Endothelial cell of umbilical vein (primary cell): ENCODE measurements at regions not wholly inside any gene's neighbourhood (a gene's known extent, or its start where the extent isn't known, plus 50 kb on each side); places are given as distances from the start of the nearest gene placed in this dataset.

Source experiments
- BruUV-seq: library from RNA; stranded (reverse); fragments of 400-500 nt; replicated peaks from 2 replicates; lab custom pipeline; 2021; lab: Mats Ljungman, UMichigan
- CTCF ChIA-PET: fragments of 300-600, 350-600 bp; sonication (Branson Sonifier 250); formaldehyde crosslinking; loops from one replicate; lab custom pipeline; 2021; ENCODE audit warnings: antibody characterized with exemption, inconsistent platforms; lab: Charles Lee
- POLR2A ChIA-PET: fragments of 300-600, 350-600 bp; sonication (Branson Sonifier 250); formaldehyde crosslinking; loops from one replicate; lab custom pipeline; 2021; ENCODE audit warnings: antibody characterized with exemption, inconsistent platforms; lab: Charles Lee
- DNase-seq: peaks from one replicate; pipeline ENCODE4 v3.0.0-alpha.2; 2011; ENCODE audit warnings: low read depth, low spot score
- FAIRE-seq: peaks from 2 replicates; lab custom pipeline; 2011; peaks lifted over from hg19 to GRCh38; lab: Jason Lieb, UNC
- H2AFZ ChIP-seq: 2 replicates; pipeline ENCODE4 v1.6.0; 2012; ENCODE audit warnings: low read depth, low read length, control low read depth, inconsistent platforms
- H3K27ac ChIP-seq: 2 replicates; pipeline ENCODE4 v1.5.1; 2011; ENCODE audit warnings: low read depth, mild to moderate bottlenecking, control low read depth, low read length, moderate library complexity; ENCODE audit not compliant: insufficient read depth
- H3K27me3 ChIP-seq, 2 experiments: 2 replicates each; pipeline versions ENCODE4 v1.6.0 to v1.6.1; 2011; ENCODE audit warnings: low read length in 2 of 2, mixed read lengths in 1 of 2; ENCODE audit not compliant: control insufficient read depth in 2 of 2, insufficient read depth in 2 of 2
- H3K36me3 ChIP-seq, 2 experiments: 2 replicates in 1 of 2; 3 replicates in 1 of 2; pipeline ENCODE4 v1.5.1; 2011; ENCODE audit warnings: low read length in 2 of 2, mild to moderate bottlenecking in 1 of 2, moderate library complexity in 1 of 2; ENCODE audit not compliant: control insufficient read depth in 2 of 2, insufficient read depth in 2 of 2; ENCODE audit errors: extremely low read depth in 1 of 2
- H3K4me1 ChIP-seq: 3 replicates; pipeline ENCODE4 v1.5.1; 2011; ENCODE audit warnings: mild to moderate bottlenecking, low read length; ENCODE audit not compliant: control insufficient read depth, insufficient read depth; ENCODE audit errors: extremely low read depth
- H3K4me2 ChIP-seq: 2 replicates; pipeline ENCODE4 v1.6.1; 2011; ENCODE audit warnings: low read length, control low read depth, mixed read lengths; ENCODE audit not compliant: insufficient read depth
- H3K4me3 ChIP-seq, 3 experiments: fragments of 200-600 bp in 1 of 3; sonication (generic), shearing (Covaris generic) in 1 of 3; replicated peaks in 1 of 3; 2 replicates each; pipeline ENCODE4 v1.5.1; 2011 to 2016; ENCODE audit warnings: control low read depth in 3 of 3, low read length in 3 of 3, mild to moderate bottlenecking in 2 of 3, inconsistent platforms in 1 of 3, low read depth in 1 of 3, moderate library complexity in 1 of 3; ENCODE audit not compliant: insufficient read depth in 1 of 3
- H3K79me2 ChIP-seq: 2 replicates; pipeline ENCODE4 v1.6.0; 2012; ENCODE audit warnings: low read length, inconsistent platforms; ENCODE audit not compliant: control insufficient read depth, insufficient read depth
- H3K9ac ChIP-seq: replicated peaks from 2 replicates; pipeline ENCODE3; 2011; ENCODE audit warnings: low read length, control low read depth; ENCODE audit not compliant: insufficient read depth; ENCODE audit errors: extremely low read depth
- H3K9me1 ChIP-seq: replicated peaks from 3 replicates; pipeline ENCODE4 v1.6.0; 2011; ENCODE audit warnings: mild to moderate bottlenecking, low read length; ENCODE audit not compliant: control insufficient read depth, insufficient read depth; ENCODE audit errors: extremely low read depth
- H3K9me3 ChIP-seq: replicated peaks from 2 replicates; pipeline ENCODE4 v1.5.1; 2012; ENCODE audit warnings: low read length, inconsistent platforms; ENCODE audit not compliant: control insufficient read depth, insufficient read depth
- H4K20me1 ChIP-seq: replicated peaks from 2 replicates; pipeline ENCODE3; 2011; ENCODE audit warnings: mild to moderate bottlenecking, low read length; ENCODE audit not compliant: control insufficient read depth, insufficient read depth; ENCODE audit errors: extremely low read depth
- CTCF ChIP-seq, 2 donors: IDR thresholded peaks; 1 replicate in 1 of 2; 2 replicates in 1 of 2; pipeline ENCODE4 v1.5.1; 2011; ENCODE audit warnings: low read length in 2 of 2, mild to moderate bottlenecking in 2 of 2, moderate library complexity in 2 of 2, control low read depth in 1 of 2, inconsistent platforms in 1 of 2, low read depth in 1 of 2; ENCODE audit not compliant: insufficient read depth in 1 of 2; ENCODE audit errors: extremely low read depth in 1 of 2
- EZH2 ChIP-seq: IDR thresholded peaks from 2 replicates; pipeline ENCODE4 v1.6.1; 2012; ENCODE audit warnings: borderline replicate concordance, low read depth, mild to moderate bottlenecking, moderate library complexity, low read length, inconsistent platforms; ENCODE audit not compliant: severe bottlenecking
- FOS ChIP-seq: IDR thresholded peaks from 2 replicates; pipeline ENCODE4 v1.6.1; 2011; ENCODE audit warnings: mild to moderate bottlenecking, low read length, moderate library complexity, borderline replicate concordance; ENCODE audit not compliant: insufficient read depth
- GATA2 ChIP-seq: IDR thresholded peaks from 2 replicates; pipeline ENCODE4 v1.7.0; 2011; ENCODE audit warnings: low read depth, mild to moderate bottlenecking, moderate library complexity, mixed read lengths, low read length; ENCODE audit not compliant: insufficient read length, insufficient read depth
- JUN ChIP-seq: IDR thresholded peaks from 2 replicates; pipeline ENCODE4 v1.6.1; 2011; ENCODE audit warnings: borderline replicate concordance, low read depth; ENCODE audit not compliant: insufficient read length, insufficient read depth
- MYC ChIP-seq: IDR thresholded peaks from one replicate; pipeline ENCODE4 v1.6.1; 2011; ENCODE audit warnings: mild to moderate bottlenecking, low read depth, low read length
- POLR2A ChIP-seq: IDR thresholded peaks from 2 replicates; pipeline ENCODE4 v1.6.1; 2012; ENCODE audit warnings: low read depth, mild to moderate bottlenecking, control low read depth, low read length
- POLR2AphosphoS5 ChIP-seq: IDR thresholded peaks from 2 replicates; pipeline ENCODE4 v1.6.1; 2012; ENCODE audit warnings: low read depth, mild to moderate bottlenecking, control low read depth, low read length, moderate library complexity; ENCODE audit not compliant: insufficient read depth
- dilution Hi-C: fragments of 300-500 bp; cut with MboI; formaldehyde crosslinking; loops from one replicate; pipeline ENCODE4 v1.15.0; 2019; ENCODE audit warnings: low sequenced_read_pairs; ENCODE audit not compliant: extremely low pct_ligation_motif_present
- intact Hi-C: fragments of 100-400 bp; cut with micrococcal nuclease; formaldehyde crosslinking; loops from one replicate; pipeline ENCODE4 v1.10.0; 2022
- TF ChIP-seq, protein P1 (sequence below): IDR thresholded peaks from 2 replicates; pipeline ENCODE4 v1.6.1; 2011; ENCODE audit not compliant: insufficient read depth, insufficient read length

- CTCF ChIA-PET = no interaction called here
- TF ChIP-seq EZH2 = no peak
- TF ChIP-seq MYC = no peak
- no peak for TF ChIP-seq FOS
- TF ChIP-seq CTCF (IDR thresholded peaks at IDR 0.05; ENCODE audit: extremely low read depth in 1 of 2, insufficient read depth in 1 of 2, low read depth in 1 of 2, low read length in 2 of 2) = no peak
- TF ChIP-seq, protein P1, sequence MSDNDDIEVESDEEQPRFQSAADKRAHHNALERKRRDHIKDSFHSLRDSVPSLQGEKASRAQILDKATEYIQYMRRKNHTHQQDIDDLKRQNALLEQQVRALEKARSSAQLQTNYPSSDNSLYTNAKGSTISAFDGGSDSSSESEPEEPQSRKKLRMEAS = no peak
- no peak for TF ChIP-seq POLR2A
- no peak for TF ChIP-seq GATA2
- no peak for TF ChIP-seq POLR2AphosphoS5
- TF ChIP-seq JUN = no peak
- no TSS peak for BruUV-seq
These were observed 131.3 kb upstream of the SMIM21 start for GRCh38 chr18:75558790-75559189.

More at GRCh38 chr18:75558790-75559189, 131.3 kb upstream of the SMIM21 start:
- POLR2A ChIA-PET = no interaction called here
- Histone ChIP-seq H3K27me3 (no peaks in the 10 kb centered on the region), H3K9me1 (no peaks in the 10 kb centered on the region), H3K27ac (no peak overlapping the region), H3K9ac (no peak overlapping the region), H3K79me2 (no peaks in the 10 kb centered on the region), H3K4me3 (no peak overlapping the region), H4K20me1 (no peaks in the 10 kb centered on the region), H3K36me3 (no peaks in the 10 kb centered on the region), H3K4me1 (no peaks in the 10 kb centered on the region), H3K4me2 (no peak overlapping the region), H3K9me3 (no peaks in the 10 kb centered on the region), H2AFZ (no peak overlapping the region)
- FAIRE-seq = no peak
- intact Hi-C loops (no loop called here), dilution Hi-C loops (no loop called here)
- no peak for DNase-seq
